C4-2B (cell line): ENCODE measurements at regions not wholly inside any gene's neighbourhood (a gene's known extent, or its start where the extent isn't known, plus 50 kb on each side); places are given as distances from the start of the nearest gene placed in this dataset.

Source experiments
- H3K27ac ChIP-seq: fragments of 450-650 bp; 2 replicates; pipeline ENCODE4 v1.5.1; 2017
- ZFX ChIP-seq: fragments of 450-650 bp; IDR thresholded peaks from 2 replicates; pipeline ENCODE4 v1.6.1; 2017
- TF ChIP-seq, protein P1 (sequence below): fragments of 450-650 bp; conservative IDR thresholded peaks from 2 replicates; pipeline ENCODE4 v1.5.1; 2017; ENCODE audit warnings: mild to moderate bottlenecking

GRCh38 chr18:27239669-27240068 is 54.6 kb upstream of the CHST9 start:
- no peak overlapping the region for H3K27ac ChIP-seq
- no peak for TF ChIP-seq ZFX
- TF ChIP-seq, protein P1, sequence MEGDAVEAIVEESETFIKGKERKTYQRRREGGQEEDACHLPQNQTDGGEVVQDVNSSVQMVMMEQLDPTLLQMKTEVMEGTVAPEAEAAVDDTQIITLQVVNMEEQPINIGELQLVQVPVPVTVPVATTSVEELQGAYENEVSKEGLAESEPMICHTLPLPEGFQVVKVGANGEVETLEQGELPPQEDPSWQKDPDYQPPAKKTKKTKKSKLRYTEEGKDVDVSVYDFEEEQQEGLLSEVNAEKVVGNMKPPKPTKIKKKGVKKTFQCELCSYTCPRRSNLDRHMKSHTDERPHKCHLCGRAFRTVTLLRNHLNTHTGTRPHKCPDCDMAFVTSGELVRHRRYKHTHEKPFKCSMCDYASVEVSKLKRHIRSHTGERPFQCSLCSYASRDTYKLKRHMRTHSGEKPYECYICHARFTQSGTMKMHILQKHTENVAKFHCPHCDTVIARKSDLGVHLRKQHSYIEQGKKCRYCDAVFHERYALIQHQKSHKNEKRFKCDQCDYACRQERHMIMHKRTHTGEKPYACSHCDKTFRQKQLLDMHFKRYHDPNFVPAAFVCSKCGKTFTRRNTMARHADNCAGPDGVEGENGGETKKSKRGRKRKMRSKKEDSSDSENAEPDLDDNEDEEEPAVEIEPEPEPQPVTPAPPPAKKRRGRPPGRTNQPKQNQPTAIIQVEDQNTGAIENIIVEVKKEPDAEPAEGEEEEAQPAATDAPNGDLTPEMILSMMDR: no peak

DNA sequence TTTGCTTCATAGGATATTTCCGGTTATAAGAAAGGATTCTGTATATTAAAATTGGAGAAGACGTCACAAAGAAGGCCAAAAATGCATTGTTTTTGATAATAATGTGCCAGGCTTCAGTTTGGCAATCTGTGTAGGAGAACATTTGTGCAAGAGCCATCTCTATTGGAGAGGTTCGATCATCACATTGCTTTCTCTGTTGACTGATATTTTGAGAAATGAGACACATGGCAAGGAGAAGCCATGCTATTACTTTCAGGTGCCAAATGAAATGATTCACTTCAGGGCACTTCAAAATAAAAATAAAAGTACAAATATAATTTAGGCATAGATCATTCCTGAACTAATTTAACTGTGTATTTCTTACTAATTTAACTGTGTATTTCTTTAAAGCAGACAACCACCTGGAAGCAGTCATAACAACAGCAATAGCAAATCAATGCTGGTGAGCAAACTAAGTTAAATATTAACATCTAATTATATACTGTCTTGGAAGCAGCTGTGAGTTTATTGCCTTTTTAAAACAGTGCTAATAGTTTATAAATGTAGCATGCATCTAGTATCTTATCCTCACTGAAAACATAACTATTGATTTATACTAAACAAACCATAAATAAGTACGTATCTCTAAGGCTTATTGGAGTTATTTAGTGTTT is 50.2 kb upstream of the CHST9 start:
- TF ChIP-seq ZFX: no peak
- TF ChIP-seq, protein P1: no peak
- no peak overlapping the region for H3K27ac ChIP-seq
